GM21390 (cell line): ENCODE measurements at regions not wholly inside any gene's neighbourhood (a gene's known extent, or its start where the extent isn't known, plus 50 kb on each side); places are given as distances from the start of the nearest gene placed in this dataset.
"Not testable (repeated sequence)": the region's sequence is repeated elsewhere in the genome, so short reads cannot be mapped to it uniquely, and the experiment has no call there.

Experiments
- ATAC-seq: cut with Tn5 transposase; IDR thresholded peaks from one replicate; pipeline ENCODE4 v1.9.1; 2021; ENCODE audit not compliant: unreplicated experiment

DNA sequence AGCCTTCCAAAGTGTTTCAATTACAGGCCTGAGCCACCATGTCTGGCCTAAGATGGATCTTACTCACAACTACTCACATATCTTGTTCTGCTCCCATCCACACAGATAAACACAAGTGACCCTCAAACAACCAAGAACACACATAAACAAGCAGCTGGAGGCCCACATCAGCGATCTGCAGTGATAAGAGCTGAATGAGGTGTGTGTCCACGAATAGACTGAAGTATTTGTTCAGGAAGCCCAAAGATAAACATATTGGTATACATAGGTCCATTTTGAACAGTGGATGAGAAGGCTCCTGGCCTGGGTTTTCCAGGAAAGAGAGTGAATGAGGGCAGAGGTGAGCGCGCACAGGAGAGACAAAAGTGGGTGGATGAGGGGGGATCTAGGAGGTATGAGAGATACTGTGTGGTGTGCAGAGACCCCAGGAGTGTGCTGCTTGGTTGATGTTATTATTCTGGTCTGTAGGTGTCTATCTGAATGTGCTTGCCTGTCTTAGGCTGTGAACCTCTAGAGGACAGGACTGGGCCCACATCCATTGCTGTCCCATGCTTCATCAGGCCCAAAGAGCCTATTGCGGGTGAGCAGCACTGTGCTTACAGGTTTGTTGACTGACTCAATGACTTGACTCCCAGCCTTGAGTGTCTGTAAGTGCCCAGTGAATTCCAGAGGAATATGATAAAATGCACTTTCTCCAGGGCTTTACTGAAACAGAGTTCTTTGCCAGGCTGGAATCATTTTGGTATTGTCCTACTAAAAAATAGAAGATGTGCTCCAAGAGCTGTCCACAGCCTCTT lies 79.9 kb upstream of the ATP1A1 start:
- no peak for ATAC-seq

DNA sequence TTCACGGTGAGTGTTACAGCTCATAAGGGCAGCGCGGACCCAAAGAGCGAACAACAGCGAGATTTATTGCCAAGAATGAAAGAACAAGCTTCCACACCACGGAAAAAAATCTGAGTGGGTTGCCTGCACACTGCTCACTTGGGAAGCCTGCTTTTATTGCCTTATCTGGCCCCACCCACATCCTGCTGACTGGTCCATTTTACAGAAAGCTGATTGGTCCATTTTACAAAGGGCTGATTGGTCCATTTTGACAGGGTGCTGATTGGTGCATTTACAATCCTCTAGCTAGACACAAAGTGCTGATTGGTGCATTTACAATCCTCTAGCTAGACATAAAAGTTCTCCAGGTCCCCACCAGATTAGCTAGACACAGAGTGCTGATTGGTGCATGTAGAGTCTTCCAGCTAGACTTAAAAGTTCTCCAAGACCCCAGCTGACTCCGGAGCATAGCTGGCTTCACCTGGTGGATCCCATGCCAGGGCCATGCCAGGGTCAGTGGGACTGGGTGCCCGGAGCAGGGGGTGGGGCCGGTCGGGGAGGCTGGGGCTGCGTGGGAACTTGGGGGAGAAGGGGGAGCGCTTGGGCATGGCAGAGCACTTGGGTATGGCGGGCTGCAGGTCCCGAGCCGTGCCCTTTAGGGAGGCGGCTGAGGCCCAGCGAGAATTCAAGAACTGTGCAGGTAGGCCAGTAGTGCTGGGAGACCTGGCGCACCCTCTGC lies 75.4 kb upstream of the ATP1A1 start:
- ATAC-seq: no peak

DNA sequence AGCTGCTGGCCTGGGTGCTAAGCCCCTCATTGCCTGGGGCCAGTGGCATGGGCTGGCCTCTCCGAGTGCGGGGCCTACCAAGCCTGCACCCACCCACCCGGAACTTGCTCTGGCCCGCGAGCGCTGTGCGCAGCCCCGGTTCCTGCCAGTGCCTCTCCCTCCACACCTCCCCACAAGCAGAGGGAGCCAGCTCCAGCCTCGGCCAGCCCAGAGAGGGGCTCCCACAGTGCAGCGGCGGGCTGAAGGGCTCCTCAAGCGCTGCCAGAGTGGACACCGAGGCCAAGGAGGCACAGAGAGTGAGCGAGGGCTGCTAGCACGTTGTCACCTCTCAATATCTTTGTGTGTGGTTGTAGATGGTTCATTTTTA lies 74.8 kb upstream of the ATP1A1 start:
- ATAC-seq: not testable (repeated sequence)

DNA sequence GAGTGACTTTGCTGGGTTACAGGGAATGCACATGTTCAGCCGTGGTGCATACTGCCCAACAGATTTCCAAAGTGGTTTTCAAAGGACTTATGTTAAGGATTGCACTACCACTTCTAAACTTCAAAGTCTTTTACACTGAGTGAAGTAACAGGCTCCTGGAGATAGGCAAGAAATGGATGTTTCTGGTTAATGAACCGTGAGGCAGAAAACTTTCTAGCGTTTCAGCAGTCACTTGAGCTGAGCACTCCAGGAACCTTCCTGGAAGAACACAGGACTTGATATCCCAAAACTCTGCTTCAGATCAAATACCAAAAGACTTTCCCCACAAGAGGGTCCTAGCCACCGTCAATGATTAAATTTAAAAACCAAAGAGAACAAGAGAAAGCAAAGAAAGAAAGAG lies 74.3 kb upstream of the ATP1A1 start:
- ATAC-seq: no peak

DNA sequence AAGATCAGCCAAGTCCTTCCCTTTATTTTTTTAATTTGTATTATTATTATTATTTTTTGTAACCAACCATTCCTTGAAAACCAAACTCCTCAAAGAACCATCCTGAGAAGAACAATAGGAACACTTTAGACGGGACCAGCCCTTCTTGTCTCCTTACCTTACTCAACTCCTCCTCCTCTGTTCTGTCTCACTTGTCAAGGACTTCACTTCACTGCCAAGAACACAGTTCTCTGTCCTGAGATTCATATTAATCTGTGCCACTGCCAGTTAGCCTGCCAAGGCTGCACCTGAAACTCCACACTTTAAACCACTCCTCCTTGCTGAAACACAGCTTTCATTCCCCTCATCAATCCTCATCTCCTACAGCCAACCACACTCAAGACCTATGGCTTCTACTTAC lies 73.8 kb upstream of the ATP1A1 start:
- no peak for ATAC-seq

DNA sequence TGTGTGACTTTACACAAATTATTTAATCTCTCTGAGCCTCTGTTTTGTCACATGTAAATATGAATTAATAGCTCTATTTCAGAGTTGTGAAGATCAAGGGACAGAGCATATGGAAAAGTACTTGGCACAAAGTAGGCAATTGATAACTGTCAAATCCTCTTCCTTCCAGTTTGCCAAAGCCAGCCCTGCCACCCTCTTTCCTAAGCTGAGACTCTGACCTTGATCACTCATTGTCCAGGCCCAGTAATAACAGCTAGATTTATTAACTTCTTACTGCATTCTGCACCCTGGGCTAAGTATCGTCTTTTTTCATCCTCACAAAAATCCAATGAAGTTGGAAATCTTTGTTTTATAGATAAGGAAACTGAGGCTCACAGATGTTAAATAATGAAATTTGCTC lies 70.8 kb upstream of the ATP1A1 start:
- no peak for ATAC-seq

DNA sequence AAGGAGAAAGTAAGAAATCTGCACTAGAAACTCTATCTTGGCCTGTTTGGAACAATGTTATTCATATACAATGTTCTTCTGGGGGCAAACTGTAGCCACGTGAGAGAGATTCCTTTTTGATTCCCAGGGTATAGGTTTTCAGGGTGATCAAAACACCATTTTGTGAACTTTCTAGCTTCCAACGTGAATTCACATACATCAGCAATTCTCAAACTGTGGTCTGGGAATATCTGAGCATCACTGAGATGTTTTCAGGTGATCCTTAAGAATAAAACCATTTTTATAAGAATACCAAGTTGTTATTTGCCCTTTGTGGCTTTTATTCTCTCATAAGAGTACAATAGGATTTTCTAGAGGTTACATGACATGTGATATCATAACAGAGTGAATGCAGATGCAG lies 66.9 kb upstream of the ATP1A1 start:
- ATAC-seq: no peak

DNA sequence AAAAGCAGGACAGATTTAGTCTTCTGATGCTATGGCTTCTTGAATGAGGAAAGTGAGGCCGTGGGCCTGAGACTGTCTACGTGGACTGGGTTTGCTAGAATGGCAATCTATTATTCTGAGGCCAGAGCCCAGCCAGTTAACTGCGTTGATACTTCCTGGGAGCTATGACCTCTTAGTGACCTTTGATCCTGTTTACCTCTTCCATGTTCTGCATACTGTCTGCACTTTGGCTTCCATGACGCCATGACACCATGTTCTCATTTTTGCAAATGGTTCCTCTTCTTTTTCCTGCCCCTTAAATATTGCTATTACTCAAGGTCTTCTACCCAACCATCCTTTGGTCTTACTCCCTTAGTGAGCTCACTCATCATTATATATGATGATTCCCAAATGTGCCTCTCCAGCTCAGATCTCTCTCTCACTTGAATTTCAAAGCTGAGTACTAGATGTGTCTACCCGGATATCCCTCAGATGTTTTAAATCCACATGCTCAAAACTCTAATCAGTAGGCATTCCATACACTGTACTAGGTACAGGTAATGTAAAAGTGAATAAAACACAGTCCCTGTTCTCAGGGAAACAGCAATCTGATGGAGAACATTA lies 66.1 kb upstream of the ATP1A1 start:
- ATAC-seq: no peak

DNA sequence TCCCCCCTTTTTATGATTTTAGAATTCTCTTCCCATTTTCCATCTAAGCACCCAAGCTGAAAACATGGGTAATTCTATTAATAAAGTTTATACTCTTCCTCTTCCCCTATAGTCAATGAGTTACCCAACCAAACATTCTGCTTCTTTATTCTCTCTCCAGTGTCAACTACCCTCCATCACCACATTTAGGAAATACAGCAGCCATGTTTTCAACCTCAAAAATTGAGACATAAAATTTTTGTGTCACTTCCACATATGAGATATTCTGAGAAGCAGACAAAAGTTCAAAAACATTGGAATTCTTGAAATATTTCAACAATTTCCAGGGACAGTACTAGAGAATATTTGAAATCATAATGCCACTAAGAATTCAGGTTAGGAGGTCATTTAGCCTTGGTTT lies 64.8 kb upstream of the ATP1A1 start:
- ATAC-seq: no peak

DNA sequence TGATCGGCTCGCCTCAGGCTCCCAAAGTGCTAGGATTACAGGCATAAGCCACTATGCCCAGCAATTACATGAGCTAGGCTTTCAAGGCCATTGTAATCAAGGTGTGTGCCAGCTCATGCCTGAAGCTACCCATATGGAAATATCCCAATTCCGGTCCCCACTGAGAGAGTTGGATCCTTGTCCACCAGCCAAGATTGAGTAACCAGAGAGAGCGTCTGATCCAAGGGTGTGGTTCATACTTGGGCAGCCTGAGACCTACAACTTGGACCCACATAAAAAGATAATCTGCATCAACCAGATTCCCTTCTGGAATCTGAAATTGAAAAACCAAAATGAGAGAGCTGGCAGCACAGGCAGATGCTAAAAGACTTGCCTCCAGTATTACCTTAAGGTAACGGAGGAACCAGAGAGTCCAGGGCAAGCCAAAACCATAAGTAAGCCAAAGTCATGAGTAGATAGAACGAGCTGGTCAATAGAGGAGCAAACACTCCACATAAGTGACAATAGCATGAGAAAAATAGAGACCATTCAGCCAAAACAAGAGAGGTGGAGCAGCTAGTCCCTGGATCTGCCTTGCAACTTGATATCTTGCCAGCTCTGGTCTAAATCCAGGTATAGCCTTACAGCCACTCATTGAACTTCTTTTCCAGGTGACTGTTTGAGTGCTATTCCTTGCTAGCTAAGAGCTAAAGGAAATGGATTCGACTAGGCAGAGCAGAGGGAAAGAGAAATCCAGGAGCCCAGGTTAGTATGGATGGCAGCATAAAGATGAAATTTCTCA lies 63.8 kb upstream of the ATP1A1 start:
- no peak for ATAC-seq

DNA sequence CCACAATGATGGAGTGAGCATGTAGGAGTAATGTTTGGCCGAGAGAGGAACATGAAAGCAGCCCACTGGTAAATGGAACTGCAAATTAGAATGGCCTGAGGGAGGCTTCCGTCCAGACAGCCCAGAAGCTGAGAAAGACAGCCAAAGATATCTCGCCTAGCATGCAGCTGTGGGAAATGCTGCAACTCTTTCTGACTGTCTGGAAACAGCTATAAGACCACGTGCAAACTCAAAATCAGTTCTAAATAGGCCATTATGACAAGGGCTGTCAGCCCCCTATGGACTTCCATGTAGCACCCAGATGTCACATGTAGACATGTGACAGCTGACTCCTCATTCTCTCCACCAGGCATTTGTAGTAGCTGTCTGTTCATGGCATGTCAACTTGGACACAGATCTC lies 62.9 kb upstream of the ATP1A1 start:
- no peak for ATAC-seq

DNA sequence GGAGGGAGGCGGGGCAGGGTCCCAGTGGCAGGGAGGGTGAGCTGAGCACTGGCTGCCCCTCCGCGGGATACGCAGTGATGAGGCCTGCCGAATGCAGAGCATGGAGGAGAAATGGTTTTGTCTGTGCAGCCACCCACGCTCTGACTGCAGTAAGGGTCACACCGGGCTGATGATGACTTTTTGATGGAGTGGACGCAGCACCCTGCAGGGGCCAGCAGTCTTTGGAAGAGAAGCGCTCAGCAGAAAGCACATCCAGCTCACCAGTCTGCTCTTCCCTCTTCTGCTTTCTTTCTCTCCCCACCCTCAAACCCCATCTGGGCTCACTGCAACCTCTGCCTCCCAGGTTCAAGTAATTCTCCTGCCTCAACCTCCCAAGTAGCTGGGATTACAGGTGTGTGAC lies 61.9 kb upstream of the ATP1A1 start:
- no peak for ATAC-seq

DNA sequence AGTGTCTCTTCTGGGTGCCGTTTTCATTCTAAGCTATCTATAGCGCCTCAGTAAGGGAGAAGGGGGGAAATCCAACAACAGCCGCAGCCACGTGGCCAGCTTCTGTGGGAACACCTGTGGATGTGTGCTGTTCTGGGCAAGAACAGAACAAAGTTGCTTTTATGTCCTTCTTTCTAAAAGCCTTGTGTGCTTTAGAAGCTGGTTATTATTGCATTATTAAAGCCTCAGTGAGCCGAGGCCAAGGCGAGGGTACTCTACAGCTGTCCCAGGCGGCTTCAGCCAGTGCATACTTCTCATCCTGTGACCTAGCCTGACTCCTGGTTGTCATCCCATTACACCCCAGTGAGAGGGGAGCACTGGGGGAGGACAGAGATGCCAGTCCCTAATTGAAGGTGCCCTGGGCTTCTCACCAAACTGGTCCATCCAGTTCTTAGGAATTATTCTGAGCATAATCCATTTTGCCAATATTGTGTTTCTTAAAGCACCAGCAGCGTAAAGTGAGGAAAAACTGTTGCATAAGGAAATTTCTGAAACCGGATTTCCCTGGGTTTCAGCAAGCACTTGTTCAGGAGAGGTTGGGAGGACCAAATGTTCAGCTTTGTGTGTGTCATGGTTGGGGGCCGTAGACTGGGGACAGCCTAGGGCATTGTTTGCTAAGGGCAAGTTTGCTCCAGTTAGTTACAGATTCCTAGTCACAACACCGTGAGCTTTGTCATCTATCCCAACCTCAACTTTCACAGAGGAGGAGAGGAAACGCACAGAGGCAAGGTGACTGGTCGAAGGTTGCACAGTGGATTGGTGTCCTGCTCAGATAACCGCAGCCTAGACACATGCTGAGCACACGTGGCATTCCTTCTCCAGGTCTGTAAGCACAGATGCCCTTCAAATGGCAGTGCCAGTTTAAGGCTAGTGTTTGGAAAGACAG lies 61.0 kb upstream of the ATP1A1 start:
- ATAC-seq: no peak

DNA sequence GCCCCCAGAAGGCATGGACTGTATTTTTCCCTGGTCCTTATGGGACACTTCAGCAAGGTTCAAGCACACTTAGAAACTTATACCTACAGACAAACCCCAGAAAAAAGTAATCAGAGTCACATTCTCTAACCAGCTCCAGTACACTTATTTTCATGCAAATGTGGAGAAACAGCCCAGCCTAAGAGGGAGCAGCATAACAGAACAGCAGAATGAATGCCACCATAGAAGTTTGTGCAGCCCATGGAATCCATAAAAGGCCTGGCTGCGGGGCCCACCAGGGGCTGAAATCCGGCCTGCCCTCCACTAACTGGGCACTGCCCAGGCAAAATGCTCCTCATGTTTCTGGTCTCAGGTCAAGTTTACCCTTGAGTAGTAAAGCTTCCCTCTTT lies 60.4 kb upstream of the ATP1A1 start:
- ATAC-seq: no peak

DNA sequence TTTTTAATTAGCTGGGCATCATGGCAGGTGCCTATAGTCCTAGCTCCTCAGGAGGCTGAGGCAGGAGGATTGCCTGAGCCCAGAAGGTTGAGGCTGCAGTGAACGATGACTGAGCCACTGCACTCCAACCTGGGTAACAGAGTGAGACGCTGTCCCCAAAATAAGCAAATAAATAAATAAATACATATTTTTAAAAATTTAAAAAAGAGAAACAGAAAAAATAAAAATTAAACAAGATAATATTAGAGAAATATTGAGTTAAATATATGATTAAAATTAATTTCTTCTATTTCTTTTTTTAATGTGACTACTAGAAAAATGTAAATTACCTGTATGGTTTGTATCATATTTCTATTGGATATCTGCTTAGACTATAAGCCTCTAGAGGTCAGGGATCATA lies 59.3 kb upstream of the ATP1A1 start:
- ATAC-seq: no peak

DNA sequence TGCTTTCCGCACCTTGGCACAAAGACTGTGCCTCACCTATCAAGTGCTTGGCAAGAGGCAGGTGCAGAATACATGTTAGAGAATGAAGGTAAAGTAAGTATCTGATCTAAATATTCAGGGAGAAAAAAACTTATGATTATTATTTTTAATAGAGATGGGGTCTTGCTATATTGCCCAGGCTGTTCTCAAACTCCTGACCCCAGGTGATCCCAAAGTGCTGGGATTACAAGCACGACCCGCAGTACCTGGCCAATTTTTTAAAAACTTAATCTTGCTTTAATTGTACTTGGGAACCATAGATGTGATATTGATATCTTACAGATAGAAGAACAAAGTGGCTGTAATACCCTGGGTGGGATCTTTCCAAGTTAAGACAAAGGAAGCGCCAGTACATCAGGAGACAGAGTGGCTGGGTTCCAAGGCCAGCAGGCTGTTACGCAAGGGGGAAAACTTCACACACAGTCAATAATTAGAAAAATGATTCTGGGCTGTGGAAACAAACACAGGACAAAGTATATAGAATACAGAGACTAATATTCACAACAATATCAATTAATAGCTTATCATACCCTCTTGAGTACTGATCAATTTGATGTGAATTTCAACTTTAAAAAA lies 58.6 kb upstream of the ATP1A1 start:
- ATAC-seq: no peak

DNA sequence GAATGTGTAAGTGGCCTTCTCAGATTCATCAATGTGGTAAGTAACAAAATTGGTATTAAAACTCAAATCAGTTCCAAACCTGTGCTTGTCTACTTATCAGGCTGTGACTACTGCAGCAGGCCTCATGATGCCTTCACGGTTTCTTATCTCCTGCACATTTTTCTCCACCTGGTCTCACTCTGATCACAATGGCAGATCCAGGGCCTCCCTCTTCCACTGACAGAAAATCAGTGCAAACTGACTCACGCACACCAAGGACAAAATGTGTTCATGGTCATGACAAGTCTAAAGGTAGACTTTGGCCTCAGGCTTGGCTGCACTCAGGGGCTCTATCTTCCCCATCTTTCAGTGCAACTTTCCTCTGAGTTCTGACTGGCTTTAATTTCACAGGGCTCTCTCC lies 56.7 kb upstream of the ATP1A1 start:
- no peak for ATAC-seq

DNA sequence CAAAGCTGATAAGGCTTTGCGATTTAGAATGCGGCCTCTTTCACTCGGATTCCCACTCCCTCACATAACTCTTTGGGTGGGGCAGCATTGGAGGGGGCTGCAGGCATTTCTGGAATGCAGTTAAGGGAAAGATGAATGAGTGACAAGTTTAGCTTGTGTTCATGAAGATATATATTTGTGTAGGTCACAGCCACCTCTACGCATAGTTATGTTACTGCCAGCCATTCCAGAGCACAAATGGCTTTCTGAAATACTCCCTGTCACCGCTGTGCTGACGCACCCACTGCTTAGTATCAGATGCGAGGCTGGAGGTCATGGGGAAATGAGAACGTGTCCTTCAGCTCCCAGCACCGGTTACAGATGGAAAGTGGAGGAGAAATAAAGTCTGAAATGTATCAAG lies 54.1 kb upstream of the ATP1A1 start:
- ATAC-seq: no peak

DNA sequence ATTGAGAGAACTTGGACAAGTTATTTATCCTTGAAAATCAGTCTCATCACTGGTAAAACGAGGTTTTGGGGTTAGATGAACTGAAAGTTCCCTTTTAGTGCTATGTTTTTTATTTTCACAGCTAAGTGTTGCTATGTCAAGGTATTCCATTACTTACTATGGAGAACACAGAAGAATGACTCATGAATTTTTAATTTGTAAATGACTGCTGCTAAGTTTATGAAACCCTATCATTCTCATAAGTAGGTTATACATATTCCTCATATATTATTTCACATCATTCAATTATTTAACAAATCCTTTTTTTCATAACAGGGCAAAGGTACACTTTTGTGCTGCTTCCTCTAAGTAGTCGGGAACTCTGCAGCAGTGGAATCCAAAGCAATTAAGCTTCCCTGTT lies 52.2 kb upstream of the ATP1A1 start:
- no peak for ATAC-seq

DNA sequence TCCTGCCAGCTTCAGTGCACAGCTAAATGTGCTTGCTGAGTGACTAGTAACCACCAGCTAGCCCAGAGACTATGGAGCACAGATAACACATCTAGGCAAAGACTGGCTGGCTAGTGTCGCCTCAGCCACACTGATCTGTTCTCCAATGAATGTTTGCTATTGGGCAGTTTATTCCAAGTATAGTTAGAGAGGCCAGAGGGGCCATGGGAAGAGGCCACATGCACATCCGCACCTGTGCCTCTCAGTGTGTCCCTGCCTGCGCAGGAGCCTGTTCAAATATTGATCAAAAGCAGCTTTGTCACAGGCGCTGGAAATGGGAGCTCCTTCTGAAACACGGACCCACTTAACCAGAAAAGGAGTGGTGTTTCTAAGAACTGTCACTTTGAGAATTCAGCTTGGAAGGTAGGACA lies 51.3 kb upstream of the ATP1A1 start:
- ATAC-seq: no peak
